ENCODE measurements at regions not wholly inside any gene's neighbourhood (a gene's known extent, or its start where the extent isn't known, plus 50 kb on each side); places are given as distances from the start of the nearest gene placed in this dataset.

DNA sequence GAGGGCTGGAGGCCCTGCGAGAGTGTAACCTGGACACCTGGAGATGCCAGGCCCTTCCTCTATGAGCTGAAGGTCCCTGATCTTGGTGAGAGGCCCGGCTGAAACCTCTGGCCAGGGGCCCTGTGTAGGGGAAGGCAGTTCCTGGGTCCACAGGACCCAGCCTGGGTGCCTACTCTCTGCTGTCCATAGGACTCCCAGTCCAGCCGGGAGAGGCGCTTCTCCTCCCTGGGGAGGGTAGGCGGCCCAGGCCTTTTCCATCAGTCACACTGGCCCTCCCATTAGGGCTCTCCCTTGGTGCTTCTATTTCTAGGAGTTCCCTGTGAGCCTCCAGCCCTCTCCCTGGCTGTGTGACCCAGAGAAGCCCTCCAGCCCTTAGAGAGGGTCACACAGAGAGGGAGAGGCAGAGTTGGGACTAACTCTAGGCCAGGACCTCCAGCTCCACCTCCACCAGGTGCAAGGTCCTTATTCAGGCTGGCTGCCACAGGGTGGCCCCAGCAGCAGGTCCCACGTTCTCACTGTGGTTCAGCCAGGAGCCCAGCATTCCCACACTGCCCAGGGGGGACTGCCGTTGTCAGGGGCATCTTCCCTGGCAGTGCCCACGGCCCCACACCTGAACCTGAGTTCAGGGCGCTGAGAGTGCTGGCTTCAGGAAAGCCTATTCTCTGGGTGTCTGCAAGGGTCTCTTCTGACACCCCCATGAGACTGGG lies 146.8 kb downstream of the SMAD6 start:
- no peak for DNase-seq

DNA sequence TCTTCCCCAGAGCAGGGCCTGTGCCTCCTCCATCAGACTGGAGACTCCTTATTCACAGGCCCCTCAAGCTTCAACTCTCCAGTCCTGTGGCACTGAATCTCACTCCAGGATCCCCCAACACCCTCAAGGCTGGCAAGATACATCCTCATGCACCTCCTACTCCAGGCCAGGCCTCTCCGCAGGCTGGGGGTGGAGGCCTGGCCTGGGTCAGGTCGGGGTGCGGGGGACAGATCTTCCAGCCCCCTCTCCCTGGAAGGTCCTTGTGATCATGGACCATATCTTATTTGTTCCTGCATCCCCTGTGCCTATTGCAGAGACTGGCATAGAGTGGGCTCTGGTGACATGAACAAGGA lies 147.3 kb downstream of the SMAD6 start:
- no peak for DNase-seq

GRCh38 chr15:66849746-66850077 lies 147.7 kb downstream of the SMAD6 start:
- no peak for DNase-seq

DNA sequence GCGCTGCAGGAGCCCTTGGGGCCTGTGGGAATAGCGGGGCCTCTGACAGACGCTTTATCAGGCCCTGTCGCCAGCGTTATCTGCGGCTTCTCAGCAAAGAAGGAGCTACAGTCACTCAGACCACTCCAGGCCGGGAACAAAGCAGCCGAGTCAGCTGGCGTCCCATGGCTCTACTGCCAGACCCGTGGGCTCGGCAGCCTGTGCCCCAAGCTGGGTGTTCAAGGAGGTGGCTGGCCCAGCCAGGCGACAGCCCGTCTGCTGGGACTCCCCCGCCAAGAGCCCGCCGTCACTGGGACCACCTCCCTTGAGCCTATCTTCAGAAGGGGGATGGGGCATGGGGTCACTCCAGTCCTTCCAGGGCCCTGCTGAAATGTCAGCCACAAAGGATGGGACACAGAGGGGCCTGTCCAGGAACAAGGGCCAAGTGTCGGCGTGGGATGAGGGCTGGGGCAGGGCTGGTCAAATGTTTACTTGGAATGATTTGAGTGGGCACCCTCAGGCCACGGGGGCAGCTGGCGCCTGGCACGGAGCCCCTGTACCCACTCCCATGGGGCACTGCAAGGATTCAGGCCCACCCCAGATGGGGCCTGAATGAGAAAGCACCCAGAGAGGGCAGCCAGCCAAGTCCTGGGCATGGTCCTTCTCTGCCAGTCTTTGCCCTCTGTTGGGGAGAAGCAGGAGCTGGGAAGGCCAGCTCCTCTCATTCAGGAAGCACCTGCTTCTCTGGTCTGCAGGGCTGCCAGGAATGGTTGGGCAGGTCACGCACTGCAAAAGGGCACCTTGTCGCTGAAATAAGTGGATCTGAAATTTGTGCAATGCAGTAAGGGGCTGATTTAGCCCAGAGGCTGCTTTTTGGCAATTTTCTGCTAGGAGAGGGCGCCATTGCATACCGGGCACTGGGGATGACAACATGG lies 148.3 kb downstream of the SMAD6 start:
- no peak for DNase-seq

DNA sequence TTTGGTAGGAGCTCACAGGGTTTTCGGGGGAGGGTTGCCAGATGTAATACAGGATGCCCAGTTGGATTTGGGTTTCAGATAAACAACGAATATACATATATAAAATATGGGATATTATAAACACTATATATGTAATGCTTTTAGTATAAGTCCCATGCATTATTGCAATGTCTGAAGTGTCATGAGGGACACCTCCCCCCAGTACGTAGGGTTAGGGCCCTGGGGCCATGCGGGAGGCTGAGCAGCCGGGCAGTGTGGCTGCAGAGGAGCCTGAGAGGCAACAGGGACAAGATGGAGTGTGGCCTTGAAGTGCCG lies 148.9 kb downstream of the SMAD6 start:
- no peak for DNase-seq

- peak; percentile 82 for DNase-seq
Observed at GRCh38 chr15:66851311-66852063, 149.5 kb downstream of the SMAD6 start.

- no peak for DNase-seq
Observed at GRCh38 chr15:66852064-66852905, 150.2 kb downstream of the SMAD6 start.

DNA sequence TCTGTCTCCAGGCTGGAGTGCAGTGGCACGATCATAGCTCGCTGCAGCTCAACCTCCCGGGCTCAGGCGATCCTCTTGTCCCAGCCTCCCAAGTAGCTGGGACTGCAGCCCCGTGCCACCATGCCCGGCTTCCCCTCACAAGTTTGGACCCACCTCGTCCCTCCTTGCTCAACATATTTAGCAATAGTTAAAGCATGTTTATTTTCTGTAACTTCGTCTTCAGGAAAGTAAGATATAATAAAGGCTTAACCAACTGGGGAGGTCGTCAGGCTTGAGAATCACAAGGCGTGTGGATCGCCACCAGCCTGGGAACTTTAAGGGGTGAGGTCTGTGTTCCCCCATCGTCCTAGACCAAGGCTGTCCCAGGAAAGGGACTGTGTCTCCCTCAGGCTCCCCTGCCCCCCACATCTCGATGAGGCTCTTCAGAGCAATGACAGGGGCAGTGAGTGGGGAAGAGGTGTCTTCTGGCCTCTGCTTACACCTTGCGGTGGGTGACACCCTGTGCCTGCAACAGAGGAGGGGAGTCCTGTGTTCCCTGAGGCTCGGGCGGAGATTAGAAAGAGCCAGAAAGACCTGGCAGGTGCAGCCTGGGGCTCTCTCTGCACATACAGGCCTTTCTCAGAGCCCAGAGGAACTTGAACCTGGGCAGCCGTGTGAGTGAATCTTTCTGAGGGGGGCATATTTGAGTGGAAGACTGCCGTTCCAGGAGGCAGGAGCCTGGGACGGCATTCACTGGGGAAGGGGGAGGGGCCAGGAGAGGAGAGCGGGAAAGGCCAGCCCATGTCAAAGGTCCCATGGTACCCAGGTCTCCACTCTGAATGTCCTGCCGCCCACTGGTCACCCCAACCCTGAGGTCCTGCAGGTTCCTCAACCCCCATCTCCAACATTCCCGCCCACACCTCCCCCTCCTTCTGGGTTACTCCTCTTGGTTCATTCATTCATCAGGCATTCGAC lies 152.3 kb downstream of the SMAD6 start:
- DNase-seq, result no peak

- DNase-seq, result peak; percentile 39
Observed at GRCh38 chr15:66855041-66855440, 153.0 kb downstream of the SMAD6 start.

DNA sequence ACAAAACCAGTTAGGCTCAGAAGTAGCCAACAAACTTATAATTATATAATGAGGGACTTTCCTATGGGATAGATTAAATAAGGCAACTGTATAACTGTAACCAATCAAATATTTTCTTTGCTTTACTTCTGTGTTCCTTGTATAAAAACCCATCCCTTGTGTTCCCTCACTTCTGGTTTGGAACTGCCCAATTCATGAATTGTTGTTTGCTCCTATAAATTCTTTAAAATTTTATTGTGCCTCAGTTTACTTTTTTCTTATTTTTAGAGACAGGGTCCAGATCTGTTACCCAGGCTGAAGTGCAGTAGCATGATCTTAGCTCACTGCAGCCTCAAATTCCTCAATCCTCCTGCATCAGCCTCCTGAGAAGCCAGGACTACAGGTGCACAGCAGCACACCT lies 155.7 kb downstream of the SMAD6 start:
- no peak for DNase-seq

- no peak for DNase-seq
Observed at GRCh38 chr15:66858423-66859207, 156.6 kb downstream of the SMAD6 start.

DNA sequence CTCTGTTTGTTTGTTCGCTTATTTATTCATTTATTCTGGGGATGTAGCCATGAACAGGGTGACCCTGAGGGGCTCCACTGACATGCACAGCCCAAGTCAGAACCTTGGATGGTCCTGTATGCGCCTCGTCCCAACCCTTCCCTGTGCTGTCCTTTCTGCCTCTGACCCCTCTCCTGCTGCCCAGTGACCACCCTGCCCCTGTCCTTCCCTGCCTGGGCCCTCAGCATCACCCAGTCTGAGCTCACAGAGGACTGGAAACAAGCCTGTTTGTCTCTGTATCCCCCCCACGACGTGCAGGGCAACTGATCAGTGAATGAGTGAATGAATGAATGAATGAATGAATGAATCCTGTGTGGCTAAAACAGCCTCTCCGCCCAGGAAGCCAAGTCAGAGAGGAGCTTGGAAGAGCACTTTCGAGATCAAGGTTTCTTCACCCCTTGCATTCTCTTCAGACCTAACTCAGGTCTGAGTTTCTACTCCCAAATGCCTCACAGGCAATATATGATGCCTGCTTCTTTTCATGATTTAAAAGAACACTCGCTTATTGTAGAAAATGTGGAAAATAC lies 157.7 kb downstream of the SMAD6 start:
- no peak for DNase-seq

DNA sequence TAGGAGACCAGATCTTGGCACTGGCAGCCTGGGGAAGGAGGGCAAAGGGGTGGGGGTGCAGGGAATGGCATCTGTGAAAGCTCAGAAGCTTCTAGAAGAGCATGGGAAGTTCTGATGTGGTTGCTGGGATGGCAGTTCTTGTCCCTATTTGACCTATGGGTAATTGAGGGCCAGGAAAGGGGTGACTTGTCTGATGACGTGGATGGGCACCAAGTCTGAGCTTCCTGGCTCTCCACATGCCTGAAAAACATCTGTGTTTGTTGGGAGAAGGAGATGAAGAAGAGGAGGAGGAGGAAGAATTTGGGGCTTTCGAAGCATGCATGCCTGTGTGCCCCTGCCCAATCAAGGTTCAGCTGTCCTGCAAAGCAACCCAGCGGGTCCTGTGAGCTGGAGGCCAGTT lies 158.8 kb downstream of the SMAD6 start:
- DNase-seq, result no peak

DNA sequence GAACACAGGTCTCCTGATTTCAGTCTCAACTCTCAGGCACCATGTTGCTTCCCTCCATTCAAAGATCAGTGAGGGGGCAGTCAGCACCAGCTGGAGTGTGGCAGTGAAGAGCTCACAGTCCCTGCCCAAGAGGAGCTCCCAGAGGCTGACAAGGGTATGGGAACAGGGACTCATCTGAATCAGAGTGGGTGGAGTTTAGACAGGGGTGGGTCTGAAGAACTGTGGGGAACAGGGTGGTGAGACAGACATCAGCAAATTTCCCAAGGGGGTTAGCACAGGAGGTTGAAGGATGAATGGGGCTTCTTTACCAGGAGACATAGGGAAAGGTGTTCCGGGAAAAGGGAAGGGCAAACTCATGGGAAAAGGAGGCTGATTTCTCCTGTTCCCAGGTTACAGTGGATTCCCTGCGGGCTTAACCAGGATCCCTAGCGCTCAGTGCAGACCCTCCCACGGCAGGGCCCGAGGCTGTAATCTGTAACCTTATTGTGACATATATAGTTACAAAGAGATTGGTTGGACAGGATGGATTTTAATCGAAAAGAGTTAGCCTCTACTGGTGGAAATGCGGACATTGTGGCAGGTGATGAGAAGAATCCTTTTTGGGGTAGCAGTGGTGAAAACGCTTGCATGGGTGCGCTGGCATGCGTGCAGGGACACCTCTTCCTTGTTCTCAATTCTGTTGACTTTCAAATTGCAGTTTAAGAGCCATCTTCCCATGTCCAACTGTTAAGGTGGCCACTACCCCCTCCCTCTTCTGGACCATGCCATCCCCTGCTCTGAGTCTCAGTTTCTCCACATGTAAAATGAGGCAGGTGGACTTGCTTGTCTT lies 160.3 kb downstream of the SMAD6 start:
- no peak for DNase-seq

GRCh38 chr15:66862940-66863335 lies 160.9 kb downstream of the SMAD6 start:
- peak; percentile 87 for DNase-seq

- no peak for DNase-seq
Observed at GRCh38 chr15:66863390-66864085, 161.5 kb downstream of the SMAD6 start.

DNA sequence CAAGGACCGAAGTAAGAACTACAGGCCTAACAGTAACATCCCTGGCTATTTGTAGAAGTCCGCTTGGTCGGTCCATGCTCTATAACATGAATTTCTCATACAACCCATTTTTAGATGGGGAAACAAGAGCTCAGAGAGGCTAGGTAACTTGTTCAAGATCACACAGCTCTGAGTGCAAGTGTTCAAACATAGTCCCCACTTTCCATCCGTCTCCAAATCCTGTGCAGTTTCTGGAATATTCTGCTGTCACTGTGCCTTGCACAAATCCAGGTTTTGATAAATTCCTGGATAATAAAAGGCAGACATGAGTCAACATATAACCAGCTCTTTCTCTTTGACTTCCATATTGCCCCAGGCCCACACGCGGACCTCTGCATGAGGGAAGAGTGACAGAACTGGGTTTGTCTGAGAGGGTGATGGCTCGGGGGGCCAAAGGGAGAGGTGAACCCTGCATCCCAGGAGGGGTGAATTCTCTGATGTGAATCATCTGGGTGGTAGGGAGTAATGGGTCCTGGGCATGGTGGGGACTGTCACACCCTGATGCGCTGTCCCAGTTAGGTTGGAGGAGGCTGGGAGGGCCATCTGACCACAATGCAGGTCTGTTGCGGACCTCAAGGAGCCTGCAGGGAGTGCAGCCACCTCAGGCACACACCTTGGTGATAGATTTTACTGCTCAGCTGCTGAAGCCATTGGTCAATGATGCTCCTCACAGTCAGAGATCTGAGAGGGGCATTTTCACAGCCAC lies 162.2 kb downstream of the SMAD6 start:
- no peak for DNase-seq

- no peak for DNase-seq
Observed at GRCh38 chr15:66864871-66865281, 162.8 kb downstream of the SMAD6 start.
